OCI-LY3 (cell line): ENCODE measurements at regions not wholly inside any gene's neighbourhood (a gene's known extent, or its start where the extent isn't known, plus 50 kb on each side); places are given as distances from the start of the nearest gene placed in this dataset.

Experiments used
- H2AFZ ChIP-seq: fragments of 200-600, 300-600 bp; shearing (Covaris generic); 2 replicates; pipeline ENCODE4 v1.6.0; 2014; ENCODE audit warnings: antibody characterized with exemption, low read depth, low read length
- H3K27ac ChIP-seq: fragments of 200-600, 300-600 bp; sonication (generic); 2 replicates; pipeline ENCODE4 v1.5.1; 2014; ENCODE audit warnings: mild to moderate bottlenecking, low read length, moderate library complexity, mixed read lengths
- H3K27me3 ChIP-seq: fragments of 200-600, 300-600 bp; sonication (generic); 2 replicates; pipeline ENCODE4 v1.6.1; 2014; ENCODE audit warnings: low read depth, low read length, mixed read lengths
- H3K36me3 ChIP-seq: fragments of 200-600, 300-600 bp; sonication (generic); replicated peaks from 2 replicates; pipeline ENCODE3; 2014; ENCODE audit warnings: low read depth, low read length, mixed read lengths
- H3K4me1 ChIP-seq: fragments of 300-600, 200-600 bp; sonication (generic); 2 replicates; pipeline ENCODE4 v1.6.1; 2014; ENCODE audit warnings: low read length, mixed read lengths
- H3K4me2 ChIP-seq: fragments of 200-600, 300-600 bp; sonication (generic); 2 replicates; pipeline ENCODE4 v1.6.1; 2014; ENCODE audit warnings: low read length, mixed read lengths
- H3K4me3 ChIP-seq: fragments of 300-600, 200-600 bp; sonication (generic); 2 replicates; pipeline ENCODE4 v1.5.1; 2014; ENCODE audit warnings: antibody characterized with exemption, mild to moderate bottlenecking, low read length, moderate library complexity
- H3K79me2 ChIP-seq: fragments of 300-600, 200-600 bp; shearing (Covaris generic); 2 replicates; pipeline ENCODE4 v1.6.1; 2014; ENCODE audit warnings: mild to moderate bottlenecking, low read length, mixed read lengths
- H3K9ac ChIP-seq: fragments of 300-600, 200-600 bp; shearing (Covaris generic); 2 replicates; pipeline ENCODE4 v1.6.0; 2014; ENCODE audit warnings: mild to moderate bottlenecking, low read length, moderate library complexity
- H3K9me3 ChIP-seq: fragments of 200-600, 300-600 bp; shearing (Covaris generic); 2 replicates; pipeline ENCODE4 v1.6.1; 2014; ENCODE audit warnings: low read length, mixed read lengths; ENCODE audit not compliant: insufficient read depth
- H4K20me1 ChIP-seq: fragments of 200-600, 300-600 bp; sonication (generic); 2 replicates; pipeline ENCODE4 v1.6.1; 2016; ENCODE audit warnings: low read length, mixed read lengths; ENCODE audit not compliant: insufficient read depth
- CTCF ChIP-seq: fragments of 200-600, 300-600 bp; sonication (generic); IDR thresholded peaks from 2 replicates; pipeline ENCODE4 v1.5.1; 2014; ENCODE audit warnings: antibody characterized with exemption, low read length, low read depth
- EZH2phosphoT487 ChIP-seq: fragments of 200-600 bp; shearing (Covaris generic); IDR thresholded peaks from 2 replicates; pipeline ENCODE4 v1.6.1; 2018; ENCODE audit warnings: antibody characterized with exemption, mixed run types, low read depth

- no peaks in the 10 kb centered on the region for H3K79me2 ChIP-seq
- H3K4me3 ChIP-seq = no peak overlapping the region
- no peaks in the 10 kb centered on the region for H3K36me3 ChIP-seq
- peaks cover 33% of the 10 kb centered on the region for H3K27me3 ChIP-seq
- TF ChIP-seq CTCF = no peak
- no peak for TF ChIP-seq EZH2phosphoT487
- no peak overlapping the region for H3K4me2 ChIP-seq
- no peaks in the 10 kb centered on the region for H4K20me1 ChIP-seq
- H3K27ac ChIP-seq = no peak overlapping the region
- no peak overlapping the region for H2AFZ ChIP-seq
- H3K9me3 ChIP-seq = no peaks in the 10 kb centered on the region
- H3K9ac ChIP-seq = no peak overlapping the region
- H3K4me1 ChIP-seq = no peaks in the 10 kb centered on the region
These were observed 204.4 kb upstream of the LHX5 start for GRCh38 chr12:113676117-113676516.

GRCh38 chr12:113674996-113675395, 203.3 kb upstream of the LHX5 start:
- H3K27me3 ChIP-seq = peaks cover 31% of the 10 kb centered on the region
- H3K36me3 ChIP-seq = no peaks in the 10 kb centered on the region

GRCh38 chr12:113674302-113674701, 202.6 kb upstream of the LHX5 start:
- Histone ChIP-seq H3K27ac (no peak overlapping the region), H3K9ac (no peak overlapping the region), H3K79me2 (no peaks in the 10 kb centered on the region), H3K4me1 (no peaks in the 10 kb centered on the region), H3K4me3 (no peak overlapping the region), H3K4me2 (no peak overlapping the region), H2AFZ (no peak overlapping the region), H3K9me3 (no peaks in the 10 kb centered on the region), H4K20me1 (no peaks in the 10 kb centered on the region), H3K36me3 (no peaks in the 10 kb centered on the region), H3K27me3 (peaks cover 29% of the 10 kb centered on the region)
- TF ChIP-seq CTCF = no peak
- no peak for TF ChIP-seq EZH2phosphoT487

More at GRCh38 chr12:113674996-113675395, 203.3 kb upstream of the LHX5 start:
- TF ChIP-seq EZH2phosphoT487 = no peak
- TF ChIP-seq CTCF = no peak
- Histone ChIP-seq H3K9me3 (no peaks in the 10 kb centered on the region), H3K4me2 (no peak overlapping the region), H3K9ac (no peak overlapping the region), H3K4me3 (no peak overlapping the region), H3K4me1 (no peaks in the 10 kb centered on the region), H3K79me2 (no peaks in the 10 kb centered on the region), H3K27ac (no peak overlapping the region), H2AFZ (no peak overlapping the region), H4K20me1 (no peaks in the 10 kb centered on the region)

DNA sequence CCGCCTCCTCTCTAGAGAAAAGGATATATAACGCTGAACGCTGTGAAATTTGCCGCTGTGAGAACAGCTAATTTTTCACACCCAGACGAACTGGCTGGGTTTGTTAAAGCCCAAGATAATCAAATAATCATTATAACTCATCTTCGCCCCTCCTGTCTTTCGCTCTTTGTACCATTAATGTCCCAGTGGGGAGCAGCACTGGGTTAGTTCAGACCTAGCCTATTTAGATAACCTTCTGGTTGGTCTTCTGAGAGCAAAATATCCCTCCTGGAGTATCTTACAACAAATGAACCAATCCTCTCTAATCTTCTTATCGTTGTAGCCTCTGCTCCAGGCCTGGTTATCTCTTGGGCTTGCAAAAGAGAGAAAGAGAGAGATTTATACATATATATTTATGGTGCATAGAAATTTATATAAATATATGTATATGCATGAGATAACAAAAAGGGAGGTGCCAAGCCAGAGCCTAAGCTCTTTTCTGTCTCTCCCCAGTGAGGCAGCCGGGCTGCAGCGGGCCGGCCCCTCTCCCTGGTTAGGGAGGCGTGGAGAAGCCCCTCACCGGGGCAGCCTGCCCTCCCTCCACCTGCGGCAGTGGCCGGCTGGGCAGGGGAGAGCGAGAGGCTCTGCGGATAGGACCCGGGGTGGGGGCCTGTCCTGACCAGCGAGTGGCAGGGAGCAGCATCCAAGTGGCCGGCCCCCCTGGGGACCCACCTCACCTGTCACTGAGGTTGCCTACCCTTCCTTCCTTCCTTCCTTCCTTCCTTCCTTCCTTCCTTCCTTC, 202.0 kb upstream of the LHX5 start:
- no peak overlapping the region for H3K4me3 ChIP-seq
- TF ChIP-seq EZH2phosphoT487 (no peak), CTCF (no peak)
- H3K79me2 ChIP-seq = no peaks in the 10 kb centered on the region
- H3K27me3 ChIP-seq = peaks cover 29% of the 10 kb centered on the region
- no peaks in the 10 kb centered on the region for H3K4me1 ChIP-seq
- no peak overlapping the region for H3K27ac ChIP-seq
- no peak overlapping the region for H3K9ac ChIP-seq
- no peaks in the 10 kb centered on the region for H3K9me3 ChIP-seq
- no peak overlapping the region for H3K4me2 ChIP-seq
- no peaks in the 10 kb centered on the region for H4K20me1 ChIP-seq
- H3K36me3 ChIP-seq = no peaks in the 10 kb centered on the region
- H2AFZ ChIP-seq = no peak overlapping the region
